ENCODE measurements at regions not wholly inside any gene's neighbourhood (a gene's known extent, or its start where the extent isn't known, plus 50 kb on each side); places are given as distances from the start of the nearest gene placed in this dataset.

GRCh38 chr10:123952099-123952498 lies 60.5 kb upstream of the CPXM2 start:
- ChIA-PET CTCF (no interaction called here), POLR2A (no interaction called here)
- TF ChIP-seq FOXA1 (IDR thresholded peaks at IDR 0.05) (no peak), BHLHE40 (IDR thresholded peaks at IDR 0.05; ENCODE audit: borderline replicate concordance) (no peak), NFRKB (IDR thresholded peaks at IDR 0.05) (no peak), SUZ12 (IDR thresholded peaks at IDR 0.05) (no peak), LEF1 (IDR thresholded peaks at IDR 0.05; ENCODE audit: borderline replicate concordance) (no peak)
- DNase-seq (ENCODE audit: extremely low spot score), result no peak

GRCh38 chr10:123948030-123948823 lies 56.6 kb upstream of the CPXM2 start:
- no peak for DNase-seq (ENCODE audit: extremely low spot score)
- POLR2A ChIA-PET, result no interaction called here
- CTCF ChIA-PET, result no interaction called here
- TF ChIP-seq NFRKB (IDR thresholded peaks at IDR 0.05) (no peak), BHLHE40 (IDR thresholded peaks at IDR 0.05; ENCODE audit: borderline replicate concordance) (no peak), CTBP1 (IDR thresholded peaks at IDR 0.05; ENCODE audit: borderline replicate concordance) (no peak), ARNT (IDR thresholded peaks at IDR 0.05) (no peak), FOXK2 (IDR thresholded peaks at IDR 0.05) (no peak), SP1 (IDR thresholded peaks at IDR 0.05) (no peak), FOXM1 (IDR thresholded peaks at IDR 0.05; ENCODE audit: borderline replicate concordance) (no peak), LEF1 (IDR thresholded peaks at IDR 0.05; ENCODE audit: borderline replicate concordance) (no peak), L3MBTL2 (conservative IDR thresholded peaks at IDR 0.05) (no peak)

GRCh38 chr10:123945325-123945920 lies 53.8 kb upstream of the CPXM2 start:
- CTCF ChIA-PET, result no interaction called here
- TF ChIP-seq ARNT (IDR thresholded peaks at IDR 0.05) (no peak), FOXK2 (IDR thresholded peaks at IDR 0.05) (no peak), LEF1 (IDR thresholded peaks at IDR 0.05; ENCODE audit: borderline replicate concordance) (no peak), FOXA1 (IDR thresholded peaks at IDR 0.05) (no peak), HDGF (IDR thresholded peaks at IDR 0.05; ENCODE audit: borderline replicate concordance) (no peak), SP1 (IDR thresholded peaks at IDR 0.05) (no peak), L3MBTL2 (conservative IDR thresholded peaks at IDR 0.05) (no peak), FOXM1 (IDR thresholded peaks at IDR 0.05; ENCODE audit: borderline replicate concordance) (no peak), NFRKB (IDR thresholded peaks at IDR 0.05) (no peak), ZNF384 (IDR thresholded peaks at IDR 0.05) (no peak), CTBP1 (IDR thresholded peaks at IDR 0.05; ENCODE audit: borderline replicate concordance) (no peak), SUZ12 (IDR thresholded peaks at IDR 0.05) (no peak), TARDBP (IDR thresholded peaks at IDR 0.05) (no peak), ELF4 (IDR thresholded peaks at IDR 0.05) (no peak), BHLHE40 (IDR thresholded peaks at IDR 0.05; ENCODE audit: borderline replicate concordance) (no peak)
- POLR2A ChIA-PET, result no interaction called here
- no peak for DNase-seq (ENCODE audit: extremely low spot score)

- CTCF ChIA-PET, result no interaction called here
- POLR2A ChIA-PET, result no interaction called here
- DNase-seq (ENCODE audit: extremely low spot score), result no peak
- TF ChIP-seq NFRKB (IDR thresholded peaks at IDR 0.05), result no peak
- no peak for TF ChIP-seq CTBP1 (IDR thresholded peaks at IDR 0.05; ENCODE audit: borderline replicate concordance)
- no peak for TF ChIP-seq ZNF384 (IDR thresholded peaks at IDR 0.05)
- no peak for TF ChIP-seq HDGF (IDR thresholded peaks at IDR 0.05; ENCODE audit: borderline replicate concordance)
- TF ChIP-seq TARDBP (IDR thresholded peaks at IDR 0.05), result no peak
- no peak for TF ChIP-seq BHLHE40 (IDR thresholded peaks at IDR 0.05; ENCODE audit: borderline replicate concordance)
- no peak for TF ChIP-seq FOXK2 (IDR thresholded peaks at IDR 0.05)
- TF ChIP-seq PKNOX1 (IDR thresholded peaks at IDR 0.05), result no peak
- no peak for TF ChIP-seq FOXA1 (IDR thresholded peaks at IDR 0.05)
- TF ChIP-seq L3MBTL2 (conservative IDR thresholded peaks at IDR 0.05), result no peak
Measured at GRCh38 chr10:123944661-123945060, 53.1 kb upstream of the CPXM2 start.

GRCh38 chr10:123943307-123943706 lies 51.7 kb upstream of the CPXM2 start:
- no peak for DNase-seq (ENCODE audit: extremely low spot score)
- no peak for TF ChIP-seq FOXM1 (IDR thresholded peaks at IDR 0.05; ENCODE audit: borderline replicate concordance)
- ChIA-PET CTCF (interaction anchor here (0.6 kb wide), 1 partner anchor 837 kb away, joined by 3 read pairs; no protein-coding TSS in a partner anchor), POLR2A (no interaction called here)

- ChIA-PET POLR2A (no interaction called here), CTCF (no interaction called here)
- TF ChIP-seq FOXK2 (IDR thresholded peaks at IDR 0.05), result no peak
- TF ChIP-seq ZNF384 (IDR thresholded peaks at IDR 0.05), result no peak
- no peak for TF ChIP-seq L3MBTL2 (conservative IDR thresholded peaks at IDR 0.05)
- no peak for TF ChIP-seq ELF4 (IDR thresholded peaks at IDR 0.05)
- TF ChIP-seq TARDBP (IDR thresholded peaks at IDR 0.05), result no peak
- no peak for TF ChIP-seq FOXM1 (IDR thresholded peaks at IDR 0.05; ENCODE audit: borderline replicate concordance)
- TF ChIP-seq HDGF (IDR thresholded peaks at IDR 0.05; ENCODE audit: borderline replicate concordance), result no peak
- no peak for TF ChIP-seq LEF1 (IDR thresholded peaks at IDR 0.05; ENCODE audit: borderline replicate concordance)
- no peak for TF ChIP-seq SUZ12 (IDR thresholded peaks at IDR 0.05)
- TF ChIP-seq BHLHE40 (IDR thresholded peaks at IDR 0.05; ENCODE audit: borderline replicate concordance), result no peak
- no peak for TF ChIP-seq SP1 (IDR thresholded peaks at IDR 0.05)
- no peak for TF ChIP-seq NFRKB (IDR thresholded peaks at IDR 0.05)
- TF ChIP-seq ARNT (IDR thresholded peaks at IDR 0.05), result no peak
- no peak for TF ChIP-seq CTBP1 (IDR thresholded peaks at IDR 0.05; ENCODE audit: borderline replicate concordance)
- TF ChIP-seq PKNOX1 (IDR thresholded peaks at IDR 0.05), result no peak
- TF ChIP-seq FOXA1 (IDR thresholded peaks at IDR 0.05), result no peak
- DNase-seq (ENCODE audit: extremely low spot score), result no peak
Measured at GRCh38 chr10:123942114-123942861, 50.7 kb upstream of the CPXM2 start.

Measured in HEK293T (cell line).